Testis (tissue), 2 donors: ENCODE measurements at regions not wholly inside any gene's neighbourhood (a gene's known extent, or its start where the extent isn't known, plus 50 kb on each side); places are given as distances from the start of the nearest gene placed in this dataset.

Source experiments
- DNase-seq: peaks from one replicate; pipeline ENCODE4 v3.0.0-alpha.2; 2019
- H3K27ac ChIP-seq, 2 donors: fragments of 200-600 bp; sonication (generic); one replicate each; pipeline ENCODE4 v1.5.1; 2019
- H3K27me3 ChIP-seq: fragments of 200-600 bp; sonication (generic); one replicate; pipeline ENCODE4 v1.5.1; 2019
- H3K36me3 ChIP-seq: fragments of 200-600 bp; sonication (generic); one replicate; pipeline ENCODE4 v1.5.1; 2017; ENCODE audit warnings: low read depth; ENCODE audit errors: missing control alignments
- H3K4me1 ChIP-seq: fragments of 200-600 bp; sonication (generic); one replicate; pipeline ENCODE4 v1.5.1; 2019
- H3K4me3 ChIP-seq, 2 donors: fragments of 200-600 bp; sonication (generic); one replicate each; pipeline ENCODE4 v1.5.1; 2017 to 2019
- H3K9me3 ChIP-seq: fragments of 200-600 bp; sonication (generic); one replicate; pipeline ENCODE4 v1.5.1; 2017
- POLR2A ChIP-seq: fragments of 450-650 bp; IDR thresholded peaks from one replicate; pipeline ENCODE4 v1.6.1; 2017; ENCODE audit warnings: antibody characterized with exemption, mild to moderate bottlenecking, moderate library complexity
- WGBS, 2 donors: methylation state at CpG; one replicate each; pipeline ENCODE4 v1.1.5; 2018; 5-methylcytosine and 5-hydroxymethylcytosine counted together
- intact Hi-C: fragments of 100-400 bp; cut with DNase I; formaldehyde crosslinking; loops from one replicate; pipeline ENCODE4 v1.15.1; 2023; ENCODE audit warnings: low total_unique reads
- TF ChIP-seq, protein P1 (sequence below), 3 experiments: fragments of 450-650 bp in 2 of 3; fragments of 200-600 bp in 1 of 3; sonication (generic) in 1 of 3; IDR thresholded peaks; one replicate each; pipeline ENCODE4 v1.5.1; 2016 to 2019; ENCODE audit warnings: antibody characterized with exemption in 3 of 3, mild to moderate bottlenecking in 2 of 3, moderate library complexity in 1 of 3

GRCh38 chr2:8435608-8436007 is 246.2 kb upstream of the ID2 start:
- 84 to 86% methylated on average over 4 of the region's 4 CpGs for WGBS, 2 donors
- H3K27me3 ChIP-seq, result no peaks in the 10 kb centered on the region
- no peak overlapping the region for H3K27ac ChIP-seq
- no peak overlapping the region for H3K4me3 ChIP-seq
- intact Hi-C loops, result no loop called here
- H3K9me3 ChIP-seq, result no peaks in the 10 kb centered on the region
- H3K36me3 ChIP-seq, result no peaks in the 10 kb centered on the region
- no peak for TF ChIP-seq POLR2A
- TF ChIP-seq, protein P1, sequence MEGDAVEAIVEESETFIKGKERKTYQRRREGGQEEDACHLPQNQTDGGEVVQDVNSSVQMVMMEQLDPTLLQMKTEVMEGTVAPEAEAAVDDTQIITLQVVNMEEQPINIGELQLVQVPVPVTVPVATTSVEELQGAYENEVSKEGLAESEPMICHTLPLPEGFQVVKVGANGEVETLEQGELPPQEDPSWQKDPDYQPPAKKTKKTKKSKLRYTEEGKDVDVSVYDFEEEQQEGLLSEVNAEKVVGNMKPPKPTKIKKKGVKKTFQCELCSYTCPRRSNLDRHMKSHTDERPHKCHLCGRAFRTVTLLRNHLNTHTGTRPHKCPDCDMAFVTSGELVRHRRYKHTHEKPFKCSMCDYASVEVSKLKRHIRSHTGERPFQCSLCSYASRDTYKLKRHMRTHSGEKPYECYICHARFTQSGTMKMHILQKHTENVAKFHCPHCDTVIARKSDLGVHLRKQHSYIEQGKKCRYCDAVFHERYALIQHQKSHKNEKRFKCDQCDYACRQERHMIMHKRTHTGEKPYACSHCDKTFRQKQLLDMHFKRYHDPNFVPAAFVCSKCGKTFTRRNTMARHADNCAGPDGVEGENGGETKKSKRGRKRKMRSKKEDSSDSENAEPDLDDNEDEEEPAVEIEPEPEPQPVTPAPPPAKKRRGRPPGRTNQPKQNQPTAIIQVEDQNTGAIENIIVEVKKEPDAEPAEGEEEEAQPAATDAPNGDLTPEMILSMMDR (IDR thresholded peaks at IDR 0.05), result no peak
- no peaks in the 10 kb centered on the region for H3K4me1 ChIP-seq
- no peak for DNase-seq

DNA sequence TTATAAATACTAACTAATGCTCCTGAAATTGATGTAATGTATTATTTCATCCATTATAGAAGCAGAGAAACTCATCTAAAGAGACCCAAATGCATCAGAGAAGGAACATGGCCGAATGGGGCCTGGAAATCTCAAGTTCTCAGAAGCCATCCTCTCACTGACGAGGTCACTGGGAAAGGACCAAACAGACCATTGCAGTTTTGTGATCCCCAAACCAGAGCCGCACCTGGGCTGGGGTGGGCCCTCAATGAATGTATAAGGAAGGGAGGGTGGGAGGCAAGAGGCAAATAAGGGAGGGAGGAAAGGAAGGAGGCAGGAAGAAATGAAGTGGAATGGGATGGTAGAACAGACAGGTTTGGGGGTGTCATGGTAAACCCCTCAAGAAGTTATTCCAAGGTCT is 245.3 kb upstream of the ID2 start:
- no peaks in the 10 kb centered on the region for H3K36me3 ChIP-seq
- intact Hi-C loops, result no loop called here
- 86 to 97% methylated on average over 3 of the region's 3 CpGs for WGBS, 2 donors
- H3K4me1 ChIP-seq, result no peaks in the 10 kb centered on the region
- no peaks in the 10 kb centered on the region for H3K9me3 ChIP-seq
- H3K27me3 ChIP-seq, result no peaks in the 10 kb centered on the region
- no peak overlapping the region for H3K27ac ChIP-seq
- no peak overlapping the region for H3K4me3 ChIP-seq
- TF ChIP-seq POLR2A, result no peak
- no peak for DNase-seq

DNA sequence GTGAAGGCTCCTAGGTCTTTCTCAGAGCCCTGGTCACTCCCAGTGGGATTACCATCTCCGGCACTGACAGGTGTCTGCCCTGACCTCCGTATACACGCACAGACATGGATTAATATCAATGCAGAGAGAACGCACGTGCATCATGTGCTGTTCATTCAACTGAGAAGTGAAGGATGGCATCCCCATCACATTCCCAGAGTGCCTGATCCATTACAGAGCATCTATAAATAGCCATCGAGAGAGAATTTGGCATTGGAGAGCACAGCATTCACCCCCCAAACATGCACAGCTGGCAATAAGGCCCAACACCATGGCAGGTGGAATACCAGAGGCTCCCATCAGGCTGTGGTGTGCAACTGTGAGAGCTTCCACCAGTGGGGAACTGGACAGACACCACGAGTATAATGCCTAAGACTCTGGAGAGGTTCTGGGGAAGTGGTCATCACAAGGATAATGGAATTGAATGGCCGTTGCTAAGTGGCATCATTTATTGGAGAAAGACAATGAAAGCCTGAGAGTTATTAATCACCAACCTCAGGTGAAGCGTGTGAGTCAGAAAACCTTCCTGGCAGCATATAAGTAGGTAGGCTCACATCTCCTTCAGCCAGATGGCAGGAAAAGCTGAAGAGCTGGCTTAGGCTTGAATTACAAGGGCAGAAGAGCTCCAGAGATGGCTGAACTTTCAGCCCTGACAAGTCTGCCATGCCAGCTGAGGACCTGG is 244.5 kb upstream of the ID2 start:
- TF ChIP-seq, protein P1 (IDR thresholded peaks at IDR 0.05), result no peak
- no peak for TF ChIP-seq POLR2A
- intact Hi-C loops, result no loop called here
- Histone ChIP-seq H3K36me3 (no peaks in the 10 kb centered on the region), H3K27me3 (no peaks in the 10 kb centered on the region), H3K4me1 (no peaks in the 10 kb centered on the region), H3K4me3 (no peak overlapping the region), H3K27ac (no peak overlapping the region), H3K9me3 (no peaks in the 10 kb centered on the region)
- 80 to 95% methylated on average over 9 of the region's 9 CpGs for WGBS, 2 donors
- DNase-seq, result no peak

DNA sequence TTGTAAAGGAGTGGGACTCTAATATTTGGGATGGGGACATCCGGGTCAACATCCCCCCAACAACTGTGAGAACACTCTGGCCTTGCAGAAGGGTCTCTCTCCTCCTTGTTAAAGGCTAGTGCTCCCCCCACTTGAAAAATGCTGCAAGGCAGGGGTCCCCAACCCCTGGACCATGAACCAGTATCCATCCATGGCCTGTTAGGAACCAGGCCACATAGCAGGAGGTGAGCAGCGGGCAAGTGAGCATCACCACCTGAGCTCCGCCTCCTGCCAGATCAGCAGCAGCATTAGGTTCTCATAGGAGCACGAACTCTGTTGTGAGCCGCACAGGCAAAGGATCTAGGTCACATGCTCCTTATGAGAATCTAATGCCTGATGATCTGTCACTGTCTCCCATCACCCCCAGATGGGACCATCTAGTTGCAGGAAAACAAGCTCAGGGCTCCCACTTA is 243.9 kb upstream of the ID2 start:
- no peak overlapping the region for H3K4me3 ChIP-seq
- no peaks in the 10 kb centered on the region for H3K4me1 ChIP-seq
- no peaks in the 10 kb centered on the region for H3K27me3 ChIP-seq
- 80 to 97% methylated on average over 5 of the region's 5 CpGs for WGBS, 2 donors
- no peak overlapping the region for H3K27ac ChIP-seq
- no peaks in the 10 kb centered on the region for H3K9me3 ChIP-seq
- H3K36me3 ChIP-seq, result no peaks in the 10 kb centered on the region
- DNase-seq, result no peak
- intact Hi-C loops, result no loop called here
- no peak for TF ChIP-seq POLR2A
- TF ChIP-seq, protein P1 (IDR thresholded peaks at IDR 0.05), result no peak

- Histone ChIP-seq H3K9me3 (no peaks in the 10 kb centered on the region), H3K4me3 (no peak overlapping the region), H3K4me1 (no peaks in the 10 kb centered on the region), H3K27ac (no peak overlapping the region), H3K27me3 (no peaks in the 10 kb centered on the region), H3K36me3 (no peaks in the 10 kb centered on the region)
- intact Hi-C loops, result no loop called here
- no peak for DNase-seq
- 81 to 91% methylated on average over 3 of the region's 3 CpGs for WGBS, 2 donors
- no peak for TF ChIP-seq POLR2A
- TF ChIP-seq, protein P1 (IDR thresholded peaks at IDR 0.05), result no peak
Observed at GRCh38 chr2:8438476-8438875, 243.4 kb upstream of the ID2 start.
